Forelimb muscle (tissue), 1 donor: ENCODE measurements at regions not wholly inside any gene's neighbourhood (a gene's known extent, or its start where the extent isn't known, plus 50 kb on each side); places are given as distances from the start of the nearest gene placed in this dataset.
"Not testable (repeated sequence)": the region's sequence is repeated elsewhere in the genome, so short reads cannot be mapped to it uniquely, and the experiment has no call there.

Experiments used
- DNase-seq: peaks from one replicate; pipeline ENCODE4 v3.0.0-alpha.2; 2013; ENCODE audit warnings: low read depth

DNA sequence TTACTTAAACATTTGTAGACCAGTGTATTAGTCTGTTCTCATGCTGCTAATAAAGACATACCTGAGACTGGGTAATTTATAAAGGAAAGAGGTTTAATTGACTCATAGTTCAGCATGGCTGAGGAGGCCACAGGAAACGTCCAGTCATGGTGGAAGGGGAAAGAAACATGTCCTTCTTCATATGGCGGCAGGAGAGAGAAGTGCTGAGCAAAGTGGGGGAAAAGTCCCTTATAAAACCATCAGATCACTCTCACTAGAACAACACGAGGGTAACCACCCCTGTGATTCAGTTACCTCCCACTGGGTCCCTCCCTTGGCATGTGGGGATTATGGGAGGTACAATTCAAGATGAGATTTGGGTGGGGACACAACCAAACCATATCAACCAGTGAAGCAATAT lies 247.1 kb downstream of the UTRN start:
- DNase-seq: not testable (repeated sequence)

DNA sequence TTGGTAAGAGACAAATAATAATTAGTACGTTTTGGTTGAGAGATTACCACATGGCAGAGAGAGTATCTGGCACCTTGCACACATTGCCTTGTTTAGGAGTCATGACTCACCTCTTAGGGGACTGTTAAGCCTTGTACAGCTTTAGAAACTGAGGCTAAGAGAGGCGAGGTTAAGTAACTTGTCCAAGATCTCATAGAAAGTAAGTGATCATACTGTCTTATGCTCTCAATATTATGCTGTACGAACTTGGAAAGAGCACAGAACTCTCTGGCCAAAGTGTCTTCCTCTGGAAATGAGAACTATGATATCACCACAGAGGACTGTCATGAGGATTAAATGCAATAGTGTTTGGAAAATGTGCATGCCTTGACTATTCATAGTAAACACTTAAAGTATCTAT lies 249.0 kb downstream of the UTRN start:
- peak; percentile 83 for DNase-seq

DNA sequence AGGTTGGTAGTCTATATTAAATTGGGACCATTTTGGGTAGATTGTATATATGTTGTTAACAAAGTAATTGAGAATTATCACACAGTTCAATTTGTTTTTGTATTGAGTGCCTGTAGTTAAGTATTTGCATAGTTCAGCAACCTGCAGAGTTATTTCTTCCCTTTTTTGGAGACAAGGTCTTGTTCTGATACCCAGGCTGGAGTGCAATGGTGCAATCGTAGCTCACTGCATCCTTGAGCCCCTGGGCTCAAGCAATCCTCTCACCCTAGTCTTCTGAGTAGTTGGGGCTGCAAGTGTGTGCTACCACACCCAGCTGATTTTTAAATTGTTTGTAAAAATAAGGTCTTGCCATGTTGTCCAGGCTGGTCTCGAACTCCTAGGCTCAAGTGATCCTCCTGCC lies 250.5 kb downstream of the UTRN start:
- DNase-seq: no peak

DNA sequence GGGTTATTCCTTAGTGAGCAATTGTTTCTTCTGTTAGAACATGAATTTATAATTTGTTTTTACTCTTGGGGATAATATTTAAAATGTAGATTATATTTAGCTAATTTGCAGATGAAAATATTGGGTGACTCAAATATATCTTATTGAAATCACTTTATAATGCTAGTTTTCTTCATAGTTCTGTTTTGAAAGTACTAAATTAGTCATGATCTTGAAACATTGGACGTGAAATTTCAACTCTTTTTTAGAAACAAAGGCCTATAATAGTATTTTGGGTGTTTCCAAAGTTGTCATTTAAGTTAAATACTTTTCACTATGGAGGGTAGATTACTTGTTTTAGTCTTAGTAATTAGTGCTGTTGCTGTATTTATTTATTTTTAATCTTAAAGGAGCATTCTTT lies 250.9 kb downstream of the UTRN start:
- DNase-seq: no peak

DNA sequence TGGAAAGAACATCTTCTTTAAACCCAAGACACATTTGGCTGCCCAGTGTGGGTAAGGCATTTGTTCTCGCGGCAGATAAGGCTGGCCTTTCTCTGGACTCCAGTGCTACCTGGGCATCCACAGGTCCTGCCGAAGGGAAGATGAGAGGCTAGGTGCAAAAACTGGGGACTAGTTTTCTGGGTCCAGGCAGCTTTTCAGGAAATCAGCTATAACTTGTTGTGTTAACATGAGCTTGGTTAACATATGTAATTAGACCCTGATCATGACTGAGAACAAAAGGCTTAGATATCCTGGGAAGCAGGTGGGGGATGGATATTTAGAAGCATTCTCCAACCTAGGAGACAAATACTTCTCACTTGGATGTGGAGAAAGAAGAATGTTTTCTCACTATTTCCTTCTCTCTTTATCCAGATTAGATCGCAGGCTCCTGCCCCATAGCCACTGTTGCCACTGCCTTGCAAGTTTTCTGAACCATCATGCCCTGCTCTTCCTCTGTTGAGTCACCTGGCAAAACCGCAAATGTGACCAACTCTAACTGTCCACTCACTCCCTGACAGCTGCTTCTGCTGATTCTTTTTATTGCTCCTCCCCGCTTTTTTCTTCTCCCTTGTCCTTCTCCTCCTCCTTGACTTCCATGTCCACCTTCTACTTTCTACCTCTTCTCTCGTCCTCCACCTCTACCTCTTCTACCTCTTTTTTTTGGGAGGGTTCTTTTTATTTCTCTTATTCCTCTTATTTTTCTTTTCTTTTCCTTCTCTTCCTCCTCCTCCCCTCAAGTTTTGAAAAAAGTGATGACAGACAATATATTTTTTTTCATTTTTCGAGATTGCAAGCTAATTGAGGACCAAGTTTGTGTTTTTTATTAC lies 258.1 kb downstream of the UTRN start:
- DNase-seq: no peak

DNA sequence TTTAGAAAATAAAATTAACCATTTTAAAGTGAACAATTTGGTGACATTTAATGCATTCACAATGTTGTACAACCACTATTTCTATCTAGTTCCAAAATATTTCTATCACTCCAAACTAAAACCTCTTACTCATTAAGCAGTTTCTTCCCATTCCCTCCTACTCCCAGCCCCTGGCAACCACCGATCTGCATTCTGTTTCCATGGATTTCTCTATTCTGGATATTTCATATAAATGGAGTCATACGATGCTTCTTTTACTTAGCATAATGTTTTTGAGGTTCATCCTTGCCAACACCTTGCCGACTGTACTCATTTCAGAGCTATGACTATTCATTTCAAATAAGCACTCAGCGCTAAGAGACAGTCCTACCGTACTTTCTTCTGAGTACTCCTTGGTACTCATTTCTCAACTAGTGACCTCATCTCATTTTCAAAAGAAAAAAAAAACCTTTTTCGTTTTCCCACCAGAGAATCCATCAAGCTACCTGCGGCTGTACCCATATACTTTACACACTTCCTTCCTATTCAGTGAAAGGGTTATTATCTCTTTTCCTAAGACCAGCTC lies 259.2 kb downstream of the UTRN start:
- DNase-seq: no peak

DNA sequence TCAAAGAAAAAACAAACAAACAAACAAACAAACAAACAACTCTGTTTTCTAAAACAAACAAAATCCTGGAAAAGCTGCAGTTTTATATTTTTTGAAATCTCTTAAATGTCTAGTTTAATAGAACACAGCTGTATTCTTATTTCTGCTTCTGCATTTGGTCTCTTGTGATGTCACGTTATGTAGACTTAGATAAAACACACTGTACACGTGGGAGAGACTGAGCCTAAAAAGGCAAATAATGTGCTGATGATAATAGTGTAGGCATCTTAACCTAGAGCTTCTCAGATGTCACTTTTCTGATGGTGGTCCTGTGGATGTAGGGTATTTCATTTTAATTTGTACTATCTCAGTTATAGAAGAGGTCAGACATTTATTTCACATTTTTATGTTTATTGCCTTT lies 261.7 kb downstream of the UTRN start:
- DNase-seq: no peak

DNA sequence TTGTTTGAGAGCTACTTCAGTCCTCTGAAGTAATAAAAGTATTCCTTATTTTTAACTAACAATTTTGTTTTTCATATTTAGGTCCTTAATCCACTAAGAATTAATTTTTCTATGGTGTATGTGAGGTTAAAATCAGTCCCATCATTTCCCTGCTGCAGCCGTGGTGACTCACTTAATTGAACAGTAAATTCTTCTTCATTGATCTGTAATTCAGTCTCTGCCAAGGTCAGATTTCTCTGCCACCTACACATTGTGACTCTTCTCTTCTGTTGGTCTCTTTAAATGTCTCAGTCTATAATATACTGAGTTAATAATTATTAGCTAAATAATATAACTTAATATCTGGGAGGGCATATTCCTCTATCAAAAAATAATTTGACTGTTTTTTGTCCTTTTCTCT lies 262.3 kb downstream of the UTRN start:
- no peak for DNase-seq

DNA sequence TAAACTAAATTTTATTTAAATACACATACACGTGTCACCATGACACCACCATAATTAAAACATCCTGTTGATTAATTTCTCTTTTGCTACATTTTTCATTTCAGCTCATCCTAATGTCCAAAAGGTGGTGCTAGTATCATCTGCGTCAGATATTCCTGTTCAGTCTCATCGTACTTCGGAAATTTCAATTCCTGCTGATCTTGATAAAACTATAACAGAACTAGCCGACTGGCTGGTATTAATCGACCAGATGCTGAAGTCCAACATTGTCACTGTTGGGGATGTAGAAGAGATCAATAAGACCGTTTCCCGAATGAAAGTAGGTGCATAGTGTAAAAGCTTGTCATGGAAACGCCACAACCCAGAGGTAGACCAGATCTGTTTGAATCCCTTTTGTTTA lies 263.4 kb downstream of the UTRN start:
- no peak for DNase-seq

DNA sequence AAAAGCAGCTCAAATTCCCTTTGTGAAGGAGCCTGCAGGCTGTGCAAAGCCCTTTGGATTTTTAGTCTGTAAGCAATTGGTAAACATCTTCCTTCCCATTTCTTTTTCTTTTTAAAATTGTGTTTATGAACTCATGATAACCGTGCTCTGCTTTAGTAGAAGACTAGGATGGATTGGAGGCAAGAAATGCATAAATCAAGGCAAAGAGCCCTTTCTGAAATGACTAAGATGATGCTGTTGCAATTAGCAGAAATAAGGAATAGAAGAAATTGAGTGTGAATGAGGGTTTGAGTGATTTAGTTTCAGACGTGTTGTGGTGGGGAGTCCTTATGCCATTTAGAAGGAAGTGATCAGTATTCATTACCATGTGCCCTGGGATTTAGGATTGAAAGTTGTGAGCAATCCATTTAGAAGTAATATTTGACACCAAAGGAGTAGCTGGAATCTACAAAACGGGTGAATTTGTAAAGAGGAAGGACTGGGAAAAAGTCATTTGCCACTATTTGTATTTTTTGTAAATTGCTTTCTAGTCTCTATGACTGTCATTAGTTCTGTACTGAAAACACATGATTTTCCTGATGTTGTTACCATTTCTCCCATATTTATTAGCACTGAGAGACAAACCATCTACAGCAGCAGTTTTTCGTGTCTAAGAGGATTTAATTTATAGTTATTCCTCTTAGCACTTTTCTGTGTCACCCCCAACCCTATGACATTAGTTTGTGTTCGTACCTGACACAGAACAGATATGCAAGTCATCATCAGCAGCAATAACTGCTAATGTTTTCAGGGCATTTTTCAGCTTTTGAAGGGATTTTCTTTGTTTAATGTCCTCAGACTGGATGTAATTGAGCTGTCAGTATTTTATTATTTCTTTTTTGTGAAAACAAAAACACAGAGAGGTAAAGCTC lies 265.0 kb downstream of the UTRN start:
- DNase-seq: no peak

DNA sequence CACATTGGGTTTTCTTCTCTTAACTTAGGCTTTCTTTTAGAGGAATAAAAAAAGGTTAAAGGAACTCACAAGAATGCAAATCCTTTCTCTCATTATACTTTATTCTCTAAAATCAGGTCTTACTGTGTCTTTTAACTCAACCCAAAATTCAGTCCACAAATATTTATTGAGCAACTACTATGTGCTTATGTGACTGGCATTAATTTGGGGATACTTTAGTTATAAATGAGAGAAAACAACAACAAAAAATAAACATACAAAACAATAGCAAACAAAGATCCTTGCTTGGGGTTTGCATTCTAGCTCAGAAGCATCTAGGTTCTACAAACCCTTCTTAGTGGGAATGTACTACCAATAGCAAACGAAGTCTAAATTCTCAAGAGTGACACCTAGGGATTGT lies 266.2 kb downstream of the UTRN start:
- DNase-seq: no peak

DNA sequence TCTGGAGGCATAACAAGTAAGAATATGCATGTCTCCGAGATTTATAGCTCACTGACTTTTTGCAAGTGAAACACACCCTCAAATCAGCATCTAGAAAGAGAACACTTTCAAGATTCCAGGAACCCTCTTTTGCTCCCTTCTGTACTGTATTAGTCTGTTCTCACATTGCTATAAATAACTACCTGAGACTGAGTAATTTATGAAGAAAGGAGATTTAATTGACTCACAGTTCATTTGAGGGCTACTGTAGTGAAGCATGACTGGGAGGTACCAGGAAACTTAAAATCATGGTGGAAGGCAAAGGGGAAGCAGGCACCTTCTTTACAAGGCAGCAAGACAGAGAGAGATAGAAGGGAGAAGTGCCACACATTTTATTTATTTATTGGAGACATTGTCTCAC lies 269.9 kb downstream of the UTRN start:
- DNase-seq: no peak

DNA sequence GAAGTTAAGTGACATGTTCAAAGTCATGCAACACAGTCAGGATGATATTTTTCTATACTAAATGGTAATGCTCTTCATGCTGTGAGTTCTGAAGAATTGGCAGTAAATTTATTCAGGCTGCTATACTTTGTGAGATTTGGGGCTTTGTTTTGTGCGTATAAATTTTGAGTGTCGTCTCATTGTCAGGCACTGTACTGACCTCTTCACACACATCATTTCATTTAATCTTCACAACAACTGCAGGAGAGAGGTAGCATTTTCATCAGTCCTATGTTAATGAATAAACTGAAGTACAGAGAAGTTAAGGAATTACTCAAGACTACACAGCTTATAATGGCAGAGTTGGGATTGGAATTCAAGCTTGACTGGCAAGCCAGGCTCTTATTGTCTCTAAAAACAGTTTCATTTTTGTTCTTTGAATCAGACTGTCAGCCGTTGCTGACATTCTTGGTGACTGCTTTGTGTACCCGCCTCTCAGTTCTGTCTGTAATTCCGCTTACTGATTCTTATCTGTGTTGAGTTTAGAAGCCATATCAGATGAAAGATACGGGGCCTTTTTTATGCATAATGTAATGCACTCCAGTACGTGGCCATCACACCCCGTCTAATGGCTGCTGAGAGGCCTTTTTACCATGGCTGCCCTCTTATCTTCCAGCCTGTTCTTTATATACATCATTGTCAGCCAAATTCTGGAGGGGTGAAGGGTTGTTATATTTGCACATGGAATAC lies 274.9 kb downstream of the UTRN start:
- no peak for DNase-seq

DNA sequence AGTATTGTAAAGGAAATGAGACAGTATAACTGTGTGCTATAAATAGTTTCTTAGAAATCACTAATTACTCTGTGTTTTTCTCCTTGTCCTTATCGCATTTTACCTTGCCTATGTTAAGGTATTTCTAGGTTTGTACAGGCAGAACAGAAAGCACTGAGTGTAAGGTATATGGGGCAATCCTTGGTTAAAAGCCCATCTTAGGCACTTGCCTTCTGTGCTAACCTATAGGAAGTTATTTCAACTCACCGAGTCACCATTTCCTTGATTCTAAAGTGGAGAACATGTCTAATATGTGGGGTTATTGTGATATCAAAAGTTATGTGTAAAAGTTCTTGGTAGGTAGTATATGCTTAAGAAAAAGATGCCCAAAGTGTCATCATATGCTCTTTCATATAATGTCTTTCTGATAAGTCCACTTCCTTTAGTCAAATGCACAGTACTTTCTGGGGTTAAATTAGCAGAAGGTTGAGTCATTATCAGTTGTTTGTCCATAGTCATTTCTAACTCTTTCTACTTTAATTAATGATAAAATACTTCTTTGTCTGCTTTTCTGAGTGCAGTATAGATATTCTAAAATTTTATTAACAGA lies 276.4 kb downstream of the UTRN start:
- no peak for DNase-seq

DNA sequence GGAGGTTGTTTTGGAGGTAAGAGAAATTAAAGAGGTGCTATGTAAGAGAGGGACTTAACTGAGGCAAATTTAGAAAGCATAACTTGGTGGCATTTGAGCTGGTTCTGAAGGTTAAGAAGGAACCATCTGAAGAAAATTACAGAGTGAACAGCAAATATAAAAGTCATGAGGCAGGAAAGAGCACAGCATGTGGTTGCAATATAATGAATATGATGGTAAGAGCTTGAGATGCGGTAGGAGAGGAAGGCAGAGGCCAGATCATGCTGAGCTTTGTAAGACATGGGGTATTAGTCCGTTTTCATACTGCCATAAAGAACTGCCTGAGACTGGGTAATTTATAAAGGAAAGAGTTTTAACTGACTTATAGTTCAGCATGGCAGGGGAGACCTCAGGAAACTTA lies 279.1 kb downstream of the UTRN start:
- no peak for DNase-seq

DNA sequence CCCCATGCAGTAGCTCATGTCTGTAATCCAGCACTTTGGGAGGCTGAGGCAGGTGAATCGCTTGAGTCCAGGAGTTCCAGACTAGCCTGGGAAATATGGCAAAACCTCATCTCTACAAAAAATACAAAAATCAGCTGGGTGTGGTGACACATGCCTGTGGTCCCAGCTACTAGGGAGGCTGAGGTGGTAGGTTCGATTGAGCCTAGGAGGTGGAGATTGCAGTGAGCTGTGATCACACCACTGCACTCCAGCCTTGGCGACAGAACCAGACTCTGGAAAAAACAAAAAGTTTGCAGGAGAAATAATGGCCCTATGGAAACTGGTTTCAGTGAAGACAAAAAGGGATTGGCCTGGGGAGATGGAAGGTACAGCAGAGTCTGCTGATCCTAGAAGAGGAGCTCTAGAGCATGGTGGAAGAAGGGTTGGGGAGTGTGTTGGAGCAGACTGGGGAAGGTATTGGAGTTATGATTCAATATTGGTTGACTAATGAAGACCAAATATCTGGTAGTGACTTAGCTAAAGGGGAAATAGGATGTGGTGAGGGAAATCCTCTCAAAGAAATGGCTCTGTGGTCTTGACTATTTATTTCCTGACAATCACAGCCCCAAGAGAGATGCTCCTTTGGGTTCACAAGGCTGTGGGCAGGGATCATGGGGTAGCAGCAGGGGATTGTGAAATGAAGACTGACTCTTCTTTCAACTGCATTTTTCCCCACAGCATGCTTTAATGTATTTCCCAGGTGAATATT lies 281.9 kb downstream of the UTRN start:
- no peak for DNase-seq

DNA sequence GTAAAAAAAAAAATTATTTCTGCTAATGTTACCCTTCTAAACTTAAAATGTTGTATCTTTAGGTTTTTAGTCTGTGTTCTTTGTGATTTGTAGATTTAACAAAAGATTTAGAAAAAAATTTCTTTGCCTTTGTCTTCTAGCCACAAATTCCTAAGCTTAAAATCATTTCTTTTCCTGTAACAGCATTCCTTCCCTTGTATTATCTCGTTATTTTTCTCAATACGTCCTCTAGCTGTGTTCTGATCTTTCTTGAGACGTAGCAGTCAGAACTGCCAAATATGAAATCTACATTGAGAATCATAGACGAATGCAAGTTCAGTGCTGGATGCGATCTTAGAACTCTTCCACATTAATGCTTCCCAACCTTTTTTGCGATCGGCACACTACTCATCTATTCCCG lies 283.1 kb downstream of the UTRN start:
- DNase-seq: no peak

DNA sequence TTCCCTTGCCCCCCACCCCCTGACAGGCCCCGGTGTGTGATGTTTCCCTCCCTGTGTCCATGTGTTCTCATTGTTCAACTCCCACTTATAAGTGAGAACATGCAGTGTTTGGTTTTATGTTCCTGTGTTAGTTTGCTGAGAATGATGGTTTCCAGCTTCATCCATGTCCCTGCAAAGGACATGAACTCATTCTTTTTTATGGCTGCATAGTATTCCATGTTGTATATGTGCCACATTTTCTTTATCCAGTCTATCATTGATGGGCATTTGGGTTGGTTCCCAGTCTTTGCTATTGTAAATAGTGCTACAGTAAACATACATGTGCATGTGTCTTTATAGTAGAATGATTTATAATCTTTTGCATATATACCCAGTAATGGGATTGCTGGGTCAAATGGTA lies 287.4 kb downstream of the UTRN start:
- not testable (repeated sequence) for DNase-seq

DNA sequence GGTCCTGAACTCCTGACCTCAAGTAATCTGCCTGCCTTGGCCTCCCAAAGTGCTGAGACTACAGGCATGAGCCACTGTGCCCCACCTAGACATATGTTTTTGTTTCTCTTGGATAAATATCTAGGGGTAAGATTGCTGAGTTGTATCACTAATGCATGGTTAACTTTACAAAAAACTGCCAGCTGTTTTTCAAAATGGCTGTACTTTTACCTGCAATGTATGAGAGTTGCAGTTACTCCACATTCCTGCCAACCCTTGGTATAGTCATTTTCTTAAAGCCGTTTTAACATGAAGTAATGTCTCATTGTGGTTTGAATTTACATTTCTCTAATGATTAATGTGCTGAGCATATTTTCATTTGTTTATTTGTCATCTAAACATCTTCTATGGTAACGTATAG lies 289.7 kb downstream of the UTRN start:
- no peak for DNase-seq

DNA sequence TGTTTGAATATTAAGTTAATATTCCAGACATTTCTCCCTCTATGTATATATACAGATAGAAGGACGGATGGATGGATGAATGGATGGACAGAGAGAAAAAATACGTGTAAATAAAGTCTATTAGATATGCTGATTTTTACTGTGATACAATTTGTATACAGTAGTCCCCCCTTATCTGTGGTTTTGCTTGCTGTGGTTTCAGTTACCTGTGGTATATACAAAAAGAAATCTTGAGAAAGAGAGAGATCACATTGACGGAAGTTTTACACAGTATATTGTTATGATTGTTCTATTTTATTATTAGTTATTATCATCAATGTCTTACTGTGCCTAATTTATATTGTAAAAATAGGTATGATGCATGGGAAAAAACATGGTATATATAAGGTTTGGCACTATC lies 290.2 kb downstream of the UTRN start:
- no peak for DNase-seq

DNA sequence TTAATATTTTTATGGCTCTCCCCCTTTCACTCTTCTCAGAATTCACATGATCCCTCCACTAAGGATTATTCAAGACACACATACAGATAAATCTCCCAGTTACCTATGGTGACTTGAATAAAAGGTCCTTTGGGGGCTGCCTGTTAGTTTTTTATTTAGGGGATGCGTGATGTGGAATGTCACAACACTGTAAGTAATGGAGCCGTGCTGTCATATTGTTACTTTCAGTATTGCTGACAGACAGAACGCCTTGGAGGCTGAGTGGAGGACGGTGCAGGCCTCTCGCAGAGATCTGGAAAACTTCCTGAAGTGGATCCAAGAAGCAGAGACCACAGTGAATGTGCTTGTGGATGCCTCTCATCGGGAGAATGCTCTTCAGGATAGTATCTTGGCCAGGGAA lies 291.7 kb downstream of the UTRN start:
- no peak for DNase-seq
